ENCODE measurements at regions not wholly inside any gene's neighbourhood (a gene's known extent, or its start where the extent isn't known, plus 50 kb on each side); places are given as distances from the start of the nearest gene placed in this dataset.

GRCh38 chr13:40432018-40432978 lies 234.1 kb downstream of the FOXO1 start:
- TF ChIP-seq GATA3 (IDR thresholded peaks at IDR 0.05; ENCODE audit: low read depth, low read length) = no peak
- no peak for TF ChIP-seq GATA2 (IDR thresholded peaks at IDR 0.05; ENCODE audit: low read depth, low read length)

Data from SH-SY5Y (cell line).